Cardiac muscle cell (in vitro differentiated cells and primary cell): ENCODE measurements at regions not wholly inside any gene's neighbourhood (a gene's known extent, or its start where the extent isn't known, plus 50 kb on each side); places are given as distances from the start of the nearest gene placed in this dataset.
A peak's percentile ranks its signal among the peaks of the same experiment; 100 is the strongest.

Source experiments
- DNase-seq, 2 donors: peaks; one replicate each; pipeline versions ENCODE4 v3.0.0 to v3.0.0-alpha.2; 2010 to 2017; ENCODE audit warnings: low read depth in 1 of 2, low spot score in 1 of 2
- H3K27ac ChIP-seq: fragments of 200-600 bp; sonication (generic); 2 replicates; pipeline ENCODE4 v1.5.1; 2016
- H3K27me3 ChIP-seq: fragments of 200-600 bp; sonication (generic); 2 replicates; pipeline ENCODE4 v1.6.0; 2016; ENCODE audit warnings: control low read depth
- H3K36me3 ChIP-seq: fragments of 200-600 bp; sonication (generic); 2 replicates; pipeline ENCODE4 v1.5.1; 2016; ENCODE audit warnings: control low read depth
- H3K4me1 ChIP-seq: fragments of 200-600 bp; sonication (generic); 2 replicates; pipeline ENCODE4 v1.8.1; 2017; ENCODE audit warnings: low read depth, mild to moderate bottlenecking, mixed run types
- H3K4me3 ChIP-seq: fragments of 200-600 bp; sonication (generic); 2 replicates; pipeline ENCODE4 v1.5.1; 2016; ENCODE audit warnings: mild to moderate bottlenecking
- H3K9me3 ChIP-seq: fragments of 200-600 bp; sonication (generic); 2 replicates; pipeline ENCODE4 v1.5.1; 2017; ENCODE audit warnings: low read depth, mild to moderate bottlenecking, control low read depth
- CTCF ChIP-seq: IDR thresholded peaks from 2 replicates; pipeline ENCODE4 v1.5.1; 2012; ENCODE audit warnings: low read depth, mild to moderate bottlenecking, low read length

DNA sequence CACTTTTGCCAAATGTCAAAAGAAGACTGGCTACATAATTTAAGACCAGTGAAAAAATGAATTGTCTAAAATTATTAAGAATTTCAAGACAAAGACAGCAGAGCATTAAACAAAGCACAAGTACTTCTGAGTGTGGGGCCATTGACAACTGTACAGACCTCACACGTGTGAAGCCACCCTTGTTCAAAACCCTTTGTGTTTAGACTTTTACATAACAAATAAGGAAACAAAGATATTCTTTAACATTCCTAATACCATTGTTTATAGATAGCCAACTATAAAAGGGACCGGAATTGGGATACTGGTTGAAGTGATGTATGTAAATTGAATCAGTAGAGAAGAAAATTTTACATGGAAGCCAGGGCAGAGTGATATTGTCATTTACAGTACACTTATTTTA, 624.2 kb downstream of the PCDH18 start:
- Histone ChIP-seq H3K4me3 (no peak overlapping the region), H3K4me1 (no peaks in the 10 kb centered on the region), H3K36me3 (no peaks in the 10 kb centered on the region), H3K27me3 (no peaks in the 10 kb centered on the region), H3K27ac (no peak overlapping the region), H3K9me3 (no peaks in the 10 kb centered on the region)
- no peak for TF ChIP-seq CTCF
- no peak for DNase-seq

DNA sequence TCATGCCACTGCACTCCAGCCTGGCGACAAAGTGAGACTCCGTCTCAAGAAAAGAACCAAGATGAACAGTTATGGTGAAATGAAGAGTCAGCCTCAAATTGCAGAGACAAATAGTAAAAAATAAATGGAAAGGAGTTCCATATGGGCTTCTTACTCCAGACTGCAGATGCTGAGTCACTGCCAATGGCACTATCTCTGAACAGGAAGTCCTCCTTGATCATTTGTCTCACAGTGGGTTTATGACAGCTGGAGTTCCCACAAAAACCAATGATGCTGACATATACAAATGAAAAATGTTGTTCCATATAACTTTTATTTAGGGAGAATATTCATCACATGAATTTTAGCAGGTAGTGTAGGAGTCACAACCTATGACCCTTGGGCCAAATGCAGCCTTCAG, 631.6 kb downstream of the PCDH18 start:
- H3K9me3 ChIP-seq = no peaks in the 10 kb centered on the region
- H3K27me3 ChIP-seq = no peaks in the 10 kb centered on the region
- no peaks in the 10 kb centered on the region for H3K36me3 ChIP-seq
- H3K4me1 ChIP-seq = peaks cover 2% of the 10 kb centered on the region
- no peak overlapping the region for H3K27ac ChIP-seq
- DNase-seq = peak in 1 of 2 donors; percentile 39
- no peak overlapping the region for H3K4me3 ChIP-seq
- no peak for TF ChIP-seq CTCF

GRCh38 chr4:136898590-136899248, 633.6 kb downstream of the PCDH18 start:
- DNase-seq = no peak
- Histone ChIP-seq H3K36me3 (no peaks in the 10 kb centered on the region), H3K4me1 (peaks cover 2% of the 10 kb centered on the region), H3K9me3 (no peaks in the 10 kb centered on the region), H3K27ac (no peak overlapping the region), H3K4me3 (no peak overlapping the region), H3K27me3 (no peaks in the 10 kb centered on the region)
- TF ChIP-seq CTCF = no peak

GRCh38 chr4:136893573-136893972, 638.7 kb downstream of the PCDH18 start:
- no peaks in the 10 kb centered on the region for H3K9me3 ChIP-seq
- peak in 1 of 2 donors; percentile 44 for DNase-seq
- TF ChIP-seq CTCF = no peak
- H3K4me1 ChIP-seq = no peaks in the 10 kb centered on the region
- H3K27me3 ChIP-seq = no peaks in the 10 kb centered on the region
- H3K27ac ChIP-seq = no peak overlapping the region
- H3K4me3 ChIP-seq = no peak overlapping the region
- no peaks in the 10 kb centered on the region for H3K36me3 ChIP-seq

GRCh38 chr4:136881666-136882065, 650.6 kb downstream of the PCDH18 start:
- Histone ChIP-seq H3K4me1 (peaks cover 3% of the 10 kb centered on the region), H3K27ac (no peak overlapping the region), H3K4me3 (no peak overlapping the region), H3K9me3 (no peaks in the 10 kb centered on the region), H3K36me3 (no peaks in the 10 kb centered on the region), H3K27me3 (peaks cover 18% of the 10 kb centered on the region)
- no peak for DNase-seq
- no peak for TF ChIP-seq CTCF
